Psoas muscle (tissue), 7 donors: ENCODE measurements at regions not wholly inside any gene's neighbourhood (a gene's known extent, or its start where the extent isn't known, plus 50 kb on each side); places are given as distances from the start of the nearest gene placed in this dataset.

Source experiments
- ATAC-seq, 4 donors: fragments of 200-7000 bp; cut with Tn5 transposase; one replicate each; pipeline ENCODE4 v1.9.1; 2020; ENCODE audit warnings: moderate library complexity in 3 of 4, mild to moderate bottlenecking in 2 of 4
- DNase-seq, 2 donors: peaks; one replicate each; pipeline ENCODE4 v3.0.0-alpha.2; 2020
- H3K27ac ChIP-seq: fragments of 200-600 bp; one replicate; pipeline ENCODE4 v1.8.0; 2022
- H3K27me3 ChIP-seq, 3 donors: fragments of 200-600 bp in 1 of 3; one replicate each; pipeline versions ENCODE4 v1.6.1 to v1.8.0; 2013 to 2022; ENCODE audit warnings: low read length in 2 of 3, mild to moderate bottlenecking in 2 of 3, moderate library complexity in 1 of 3; ENCODE audit not compliant: insufficient read depth in 3 of 3
- H3K36me3 ChIP-seq, 2 donors: fragments of 200-600 bp in 1 of 2; one replicate each; pipeline versions ENCODE4 v1.6.1 to v1.8.0; 2013 to 2022; ENCODE audit warnings: low read depth in 1 of 2, mild to moderate bottlenecking in 1 of 2, moderate library complexity in 1 of 2; ENCODE audit not compliant: insufficient read depth in 1 of 2
- H3K4me1 ChIP-seq: fragments of 200-600 bp; one replicate; pipeline ENCODE4 v1.8.0; 2022
- H3K4me3 ChIP-seq: fragments of 200-600 bp; one replicate; pipeline ENCODE4 v1.8.0; 2022; ENCODE audit warnings: mild to moderate bottlenecking
- H3K9me3 ChIP-seq: fragments of 200-600 bp; one replicate; pipeline ENCODE4 v1.8.0; 2022
- CTCF ChIP-seq: fragments of 200-600 bp; IDR thresholded peaks from one replicate; pipeline ENCODE4 v1.8.0; 2022; ENCODE audit warnings: antibody characterized with exemption
- WGBS, 3 donors: extraction: QIAGEN DNeasy Blood & Tissue Kit; methylation state at CpG; one replicate each; pipeline versions ENCODE4 v1.1.6 to v1.1.7; 2013; 5-methylcytosine and 5-hydroxymethylcytosine counted together
- intact Hi-C, 2 donors: fragments of 100-400 bp; cut with DNase I; formaldehyde crosslinking; loops; one replicate each; pipeline versions ENCODE4 v1.11.0 to v1.14.2; 2022
- donor health status: healthy with polysubstance abuse.
- donor health status: DM: no; HTN: no; CAD: no; lungs with moderate emphysema.
- donor health status: Bipolar disorder and iron deficiency.
- donor health status: healthy.
- donor health status: DM: yes; HTN: yes; CAD: no.
- donor health status: DM: no; HTN: no; CAD: no.
- donor health status: DM: yes; HTN: yes; CAD: no.

GRCh38 chr12:4115570-4115969, 158.0 kb upstream of the CCND2 start:
- intact Hi-C loops = no loop called here
- no peaks in the 10 kb centered on the region for H3K36me3 ChIP-seq
- 42 to 48% (median 44%) methylated on average over 10 of the region's 10 CpGs for WGBS, 3 donors
- no peak overlapping the region for H3K27ac ChIP-seq
- no peak for TF ChIP-seq CTCF
- DNase-seq = no peak
- H3K4me3 ChIP-seq = no peak overlapping the region
- no peak for ATAC-seq
- H3K4me1 ChIP-seq = no peaks in the 10 kb centered on the region
- peaks cover 0 to 60% (median 6%) of the 10 kb centered on the region in 3 donors for H3K27me3 ChIP-seq
- no peaks in the 10 kb centered on the region for H3K9me3 ChIP-seq

DNA sequence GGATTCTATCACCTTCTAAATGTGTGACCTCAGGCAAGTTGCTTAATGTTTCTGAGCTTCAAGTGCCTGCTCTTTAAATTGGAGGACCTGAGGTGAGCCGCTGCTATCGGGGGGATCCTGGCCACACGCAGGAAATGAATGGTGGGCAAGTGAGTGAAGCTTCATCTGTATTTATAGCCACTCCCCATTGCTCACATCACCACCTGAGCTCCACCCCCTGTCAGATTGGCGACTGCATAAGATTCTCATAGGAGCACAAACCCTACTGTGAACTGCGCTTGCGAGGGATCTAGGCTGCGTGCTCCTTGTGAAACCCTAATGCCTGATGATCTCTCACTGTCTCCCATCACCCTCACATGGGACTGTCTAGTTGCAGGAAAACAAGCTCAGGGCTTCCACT, 158.6 kb upstream of the CCND2 start:
- ATAC-seq = no peak
- Histone ChIP-seq H3K4me1 (no peaks in the 10 kb centered on the region), H3K9me3 (no peaks in the 10 kb centered on the region), H3K36me3 (no peaks in the 10 kb centered on the region), H3K4me3 (no peak overlapping the region), H3K27me3 (peaks cover 0 to 55% (median 7%) of the 10 kb centered on the region in 3 donors), H3K27ac (no peak overlapping the region)
- intact Hi-C loops = no loop called here
- WGBS, 3 donors = 64 to 78% (median 71%) methylated on average over 7 of the region's 7 CpGs
- no peak for TF ChIP-seq CTCF
- no peak for DNase-seq

DNA sequence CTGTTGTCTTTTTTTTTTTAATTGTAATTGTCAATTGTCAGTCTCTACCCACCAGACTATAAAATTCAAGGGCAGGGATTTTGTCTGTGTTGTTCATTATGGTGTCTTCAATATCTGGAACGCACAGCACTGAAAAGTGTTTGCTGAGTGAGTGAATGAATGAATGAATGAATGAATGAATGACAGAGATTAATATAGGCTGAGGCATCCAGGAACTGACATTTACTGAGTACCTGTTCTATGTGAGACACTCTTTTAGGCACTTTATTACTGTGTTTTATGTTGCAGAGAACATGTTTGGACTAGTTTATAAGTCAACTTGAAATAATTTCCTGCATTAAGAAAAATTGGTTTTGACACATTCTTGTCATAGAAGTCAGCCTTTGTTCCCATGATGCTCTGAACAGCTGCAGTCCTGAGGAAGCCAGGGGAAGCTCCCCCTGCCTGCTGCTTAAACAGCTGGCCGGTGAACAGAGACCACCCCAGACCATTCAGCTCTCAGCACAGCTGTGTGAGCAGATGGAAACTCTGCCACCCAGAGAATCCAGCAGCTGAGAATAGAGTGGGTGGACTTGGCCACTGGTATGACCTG, 160.7 kb upstream of the CCND2 start:
- intact Hi-C loops = no loop called here
- DNase-seq (no peak), ATAC-seq (no peak)
- Histone ChIP-seq H3K4me3 (no peak overlapping the region), H3K4me1 (no peaks in the 10 kb centered on the region), H3K27me3 (peaks cover 0 to 43% (median 7%) of the 10 kb centered on the region in 3 donors), H3K27ac (no peak overlapping the region), H3K36me3 (no peaks in the 10 kb centered on the region), H3K9me3 (no peaks in the 10 kb centered on the region)
- no peak for TF ChIP-seq CTCF
- WGBS, 3 donors = 29 to 48% (median 39%) methylated on average over 2 of the region's 2 CpGs

DNA sequence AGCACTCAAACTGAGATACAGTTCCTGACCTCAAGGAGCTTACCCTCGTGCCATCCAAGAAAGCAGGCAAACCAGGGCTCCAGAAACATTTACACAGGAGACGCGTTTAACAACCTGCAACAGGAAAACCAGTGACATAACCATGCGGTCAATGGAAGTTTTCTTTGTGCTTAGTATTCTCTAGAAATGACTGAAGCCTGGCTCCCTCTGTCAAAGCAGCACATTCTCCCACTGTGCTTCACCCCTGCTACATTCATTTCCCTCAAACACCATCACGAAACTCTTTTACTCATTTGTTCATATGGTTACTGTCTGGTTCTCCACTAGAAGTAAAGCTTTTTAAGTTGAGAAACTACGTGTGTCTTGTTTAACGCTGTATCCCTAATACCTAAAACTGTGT, 161.3 kb upstream of the CCND2 start:
- H3K4me3 ChIP-seq = no peak overlapping the region
- H3K27ac ChIP-seq = no peak overlapping the region
- H3K36me3 ChIP-seq = no peaks in the 10 kb centered on the region
- peaks cover 0 to 43% (median 7%) of the 10 kb centered on the region in 3 donors for H3K27me3 ChIP-seq
- ATAC-seq (no peak), DNase-seq (no peak)
- intact Hi-C loops = no loop called here
- no peaks in the 10 kb centered on the region for H3K4me1 ChIP-seq
- no peaks in the 10 kb centered on the region for H3K9me3 ChIP-seq
- WGBS, 3 donors = 80 to 87% (median 82%) methylated on average over 7 of the region's 7 CpGs
- TF ChIP-seq CTCF = no peak

DNA sequence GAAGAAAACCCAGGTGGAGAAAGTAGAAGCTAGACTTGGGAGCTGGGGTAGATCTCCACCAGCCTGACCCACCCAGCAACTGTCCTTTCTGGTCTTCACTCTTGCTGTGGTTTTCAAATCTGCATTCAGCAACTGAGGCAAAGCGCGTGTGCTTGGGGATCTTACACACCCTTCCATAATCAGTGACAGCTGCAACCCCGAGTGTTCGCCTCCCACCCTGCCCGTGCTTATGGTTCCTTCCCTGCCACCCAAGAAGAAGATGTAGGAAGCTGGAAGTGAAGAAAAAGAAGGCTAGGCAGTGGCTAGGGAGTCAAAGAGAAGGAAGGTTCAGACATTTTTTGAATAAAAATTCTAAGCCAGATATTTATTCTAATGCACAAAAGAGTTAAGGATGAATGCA, 162.6 kb upstream of the CCND2 start:
- H3K9me3 ChIP-seq = no peaks in the 10 kb centered on the region
- no peak overlapping the region for H3K27ac ChIP-seq
- no peak overlapping the region for H3K4me3 ChIP-seq
- WGBS, 3 donors = 23 to 52% (median 31%) methylated on average over 5 of the region's 5 CpGs
- H3K27me3 ChIP-seq = peaks cover 0 to 43% (median 4%) of the 10 kb centered on the region in 3 donors
- no peaks in the 10 kb centered on the region for H3K4me1 ChIP-seq
- H3K36me3 ChIP-seq = no peaks in the 10 kb centered on the region
- intact Hi-C loops = no loop called here
- DNase-seq (no peak), ATAC-seq (no peak)
- TF ChIP-seq CTCF = no peak
